HG02763 (cell line): ENCODE measurements at regions not wholly inside any gene's neighbourhood (a gene's known extent, or its start where the extent isn't known, plus 50 kb on each side); places are given as distances from the start of the nearest gene placed in this dataset.

ENCODE experiments used
- ATAC-seq: cut with Tn5 transposase; IDR thresholded peaks from one replicate; pipeline ENCODE4 v1.9.1; 2021; ENCODE audit warnings: mild to moderate bottlenecking, moderate library complexity; ENCODE audit not compliant: unreplicated experiment

GRCh38 chr20:39225978-39226377, 263.8 kb downstream of the DHX35 start:
- ATAC-seq, result no peak

GRCh38 chr20:39225536-39225935, 263.4 kb downstream of the DHX35 start:
- ATAC-seq, result no peak

- ATAC-seq, result no peak
Measured at GRCh38 chr20:39222101-39222500, 260.0 kb downstream of the DHX35 start.

- no peak for ATAC-seq
Measured at GRCh38 chr20:39216195-39216594, 254.1 kb downstream of the DHX35 start.

GRCh38 chr20:39214828-39215227, 252.7 kb downstream of the DHX35 start:
- no peak for ATAC-seq

GRCh38 chr20:39213476-39214145, 251.5 kb downstream of the DHX35 start:
- ATAC-seq, result no peak

GRCh38 chr20:39211060-39211748, 249.1 kb downstream of the DHX35 start:
- no peak for ATAC-seq

GRCh38 chr20:39210341-39211036, 248.3 kb downstream of the DHX35 start:
- ATAC-seq, result no peak

- no peak for ATAC-seq
Measured at GRCh38 chr20:39206899-39207564, 244.9 kb downstream of the DHX35 start.

GRCh38 chr20:39195582-39196021, 233.5 kb downstream of the DHX35 start:
- ATAC-seq, result no peak

GRCh38 chr20:39190666-39191570, 228.8 kb downstream of the DHX35 start:
- ATAC-seq, result no peak

GRCh38 chr20:39188266-39188765, 226.2 kb downstream of the DHX35 start:
- no peak for ATAC-seq

GRCh38 chr20:39181490-39181889, 219.3 kb downstream of the DHX35 start:
- ATAC-seq, result no peak

GRCh38 chr20:39176457-39176856, 214.3 kb downstream of the DHX35 start:
- no peak for ATAC-seq

GRCh38 chr20:39170896-39171463, 208.8 kb downstream of the DHX35 start:
- ATAC-seq, result no peak

- no peak for ATAC-seq
Measured at GRCh38 chr20:39165099-39165498, 203.0 kb downstream of the DHX35 start.

GRCh38 chr20:39164642-39165041, 202.5 kb downstream of the DHX35 start:
- no peak for ATAC-seq

- no peak for ATAC-seq
Measured at GRCh38 chr20:39163993-39164392, 201.8 kb downstream of the DHX35 start.

- no peak for ATAC-seq
Measured at GRCh38 chr20:39161900-39162299, 199.8 kb downstream of the DHX35 start.

- ATAC-seq, result no peak
Measured at GRCh38 chr20:39155971-39156370, 193.8 kb downstream of the DHX35 start.
